HG02870 (cell line): ENCODE measurements at regions not wholly inside any gene's neighbourhood (a gene's known extent, or its start where the extent isn't known, plus 50 kb on each side); places are given as distances from the start of the nearest gene placed in this dataset.
"Not testable (repeated sequence)": the region's sequence is repeated elsewhere in the genome, so short reads cannot be mapped to it uniquely, and the experiment has no call there.

Experiments used
- ATAC-seq: cut with Tn5 transposase; IDR thresholded peaks from one replicate; pipeline ENCODE4 v1.9.1; 2021; ENCODE audit warnings: mild to moderate bottlenecking, moderate library complexity; ENCODE audit not compliant: unreplicated experiment

DNA sequence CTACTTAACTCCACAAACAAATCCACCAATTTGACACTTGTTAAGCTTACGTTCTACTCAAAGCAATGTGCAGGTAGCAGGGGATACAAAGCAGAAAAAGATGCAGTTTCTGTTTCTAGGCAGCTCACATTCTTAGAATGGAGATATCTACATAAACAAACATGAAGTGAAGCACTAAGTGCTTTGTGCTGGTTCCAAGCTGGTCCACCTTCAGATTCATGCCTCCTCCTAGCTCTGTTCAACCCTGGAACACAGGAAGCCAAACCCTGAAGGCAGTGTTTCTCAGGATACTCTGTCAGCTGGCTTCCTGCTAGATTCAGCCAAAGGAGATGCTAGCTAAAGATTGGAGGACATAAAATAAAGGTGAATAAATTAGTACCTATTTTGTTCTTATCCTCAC is 55.3 kb upstream of the NOL4 start:
- ATAC-seq: no peak

DNA sequence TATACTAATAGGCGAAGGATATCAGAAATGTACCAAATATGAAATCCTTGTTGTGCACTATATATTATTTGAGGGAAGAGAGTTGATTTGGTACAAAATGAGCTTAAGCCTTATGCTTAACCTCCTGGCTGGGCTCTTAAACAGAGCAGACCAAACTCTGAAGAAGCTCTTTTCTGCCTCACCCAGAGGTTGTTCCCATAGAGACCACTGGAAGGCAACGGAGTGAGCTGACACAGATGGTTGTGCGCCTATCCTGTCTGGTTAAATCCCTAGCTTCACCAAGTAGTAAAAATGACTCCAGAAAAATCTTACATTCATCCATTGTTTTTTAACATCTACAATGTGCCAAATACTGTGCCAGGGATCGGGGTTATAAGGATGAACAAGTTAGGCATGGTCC is 55.9 kb upstream of the NOL4 start:
- no peak for ATAC-seq

DNA sequence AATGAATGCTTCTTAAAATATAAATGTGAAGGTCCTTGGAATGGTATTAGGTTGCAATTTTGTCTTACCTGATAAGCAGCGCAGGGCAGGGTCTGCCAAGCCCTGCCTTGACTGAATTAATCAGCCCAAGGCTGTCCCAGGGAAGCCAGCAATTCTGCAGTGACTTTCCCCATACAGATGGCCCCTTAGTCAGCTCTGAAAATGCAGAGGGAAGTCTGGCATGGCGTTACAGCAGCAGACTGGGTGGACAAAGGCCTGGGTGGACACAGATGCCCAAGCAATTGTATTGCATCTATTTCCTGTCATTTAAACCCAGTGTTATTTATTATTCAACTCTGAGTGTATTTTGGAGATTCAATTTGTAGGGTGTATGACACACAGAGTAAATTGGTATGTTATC is 56.6 kb upstream of the NOL4 start:
- no peak for ATAC-seq

DNA sequence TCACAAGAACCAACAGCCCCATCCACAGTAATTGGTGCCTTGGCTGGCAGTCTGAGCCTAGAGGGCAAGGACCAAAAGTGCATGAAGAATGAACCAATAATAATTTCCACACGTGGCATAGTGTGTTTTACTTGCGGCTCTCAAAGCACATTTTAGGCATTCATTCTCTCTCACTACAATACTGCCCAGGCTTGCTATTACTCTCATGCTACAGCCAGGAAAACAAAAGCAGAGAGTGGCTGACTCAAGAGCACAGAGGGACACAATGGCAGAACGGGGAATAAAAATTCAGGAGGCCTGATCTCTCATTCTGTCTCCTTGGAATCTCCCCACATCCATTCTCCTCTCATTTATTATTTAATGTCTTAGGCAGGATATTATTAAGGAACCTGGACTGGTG is 57.0 kb upstream of the NOL4 start:
- ATAC-seq: no peak

DNA sequence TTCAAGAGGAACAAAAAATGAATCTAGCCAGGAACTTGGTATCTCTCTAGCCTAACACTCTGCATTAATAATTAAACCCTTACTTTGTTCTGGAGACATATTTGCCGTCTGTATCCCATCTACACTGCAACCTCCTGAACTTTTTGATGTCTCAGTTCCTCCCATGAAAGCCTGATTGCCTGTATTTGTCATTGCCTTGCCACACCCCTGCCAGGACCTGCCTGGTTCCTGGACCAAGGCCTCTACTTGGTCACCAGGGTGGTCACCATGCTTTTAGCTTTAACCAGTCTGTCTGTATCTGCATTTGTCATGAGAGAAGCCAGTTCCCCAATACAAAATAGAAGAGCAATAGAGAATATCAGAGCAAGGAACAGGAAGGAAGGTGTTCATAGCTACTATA is 58.8 kb upstream of the NOL4 start:
- ATAC-seq: no peak

DNA sequence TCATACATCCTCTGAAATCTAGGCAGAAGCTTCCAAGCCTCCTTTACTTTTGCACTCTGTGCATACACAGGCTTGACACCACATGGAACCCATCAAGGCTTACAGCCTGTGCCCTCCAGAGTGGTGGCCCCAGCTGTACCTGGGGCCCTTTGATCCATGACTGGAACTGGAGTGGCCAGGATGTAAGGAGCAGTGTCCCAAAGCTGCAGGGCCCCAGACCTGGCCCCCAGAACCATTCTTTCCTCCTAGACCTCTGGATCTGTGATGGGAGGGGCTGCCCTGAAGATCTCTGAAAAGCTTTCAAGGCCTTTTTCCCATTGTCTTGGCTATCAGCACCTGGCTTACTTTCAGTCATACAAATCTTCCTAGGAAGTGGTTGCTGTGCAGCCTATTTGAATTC is 63.1 kb upstream of the NOL4 start:
- ATAC-seq: no peak

DNA sequence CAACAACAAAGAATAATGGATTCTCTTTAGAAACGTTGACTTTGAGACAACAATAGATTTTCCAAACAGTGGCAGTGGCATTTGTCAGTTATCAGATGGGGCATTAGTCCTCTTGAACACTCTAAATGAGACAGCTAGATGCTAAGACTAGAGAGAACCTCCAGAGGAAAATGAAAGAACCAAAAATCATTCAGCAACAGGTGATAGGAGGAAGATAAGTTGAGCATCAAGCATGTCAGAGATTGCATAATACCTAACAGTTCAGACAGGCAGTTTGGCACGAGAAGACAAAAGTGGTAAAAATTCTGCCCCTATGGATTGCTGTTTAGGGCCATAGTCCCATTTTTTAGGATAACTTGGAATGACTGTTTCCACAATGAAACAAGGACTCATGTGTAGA is 67.9 kb upstream of the NOL4 start:
- no peak for ATAC-seq

DNA sequence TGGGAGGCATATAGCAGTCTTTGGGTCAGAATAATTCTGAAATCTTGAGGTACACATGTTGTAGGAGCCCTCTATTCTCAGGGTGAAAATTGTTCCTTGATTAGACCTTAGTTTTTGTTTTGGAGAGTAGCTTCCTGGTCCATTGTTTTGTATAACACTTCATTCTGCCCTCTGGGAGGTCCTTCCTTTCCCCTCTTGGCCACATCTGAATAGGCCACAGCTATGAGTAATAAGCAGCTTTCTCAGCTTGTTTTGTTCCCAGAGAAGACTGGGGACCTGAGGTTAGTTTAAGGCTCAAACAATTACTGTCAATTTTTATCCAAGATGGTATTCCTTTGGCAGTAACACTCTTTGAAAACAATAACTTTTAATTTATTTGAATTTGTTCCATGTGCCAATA is 72.6 kb upstream of the NOL4 start:
- no peak for ATAC-seq

DNA sequence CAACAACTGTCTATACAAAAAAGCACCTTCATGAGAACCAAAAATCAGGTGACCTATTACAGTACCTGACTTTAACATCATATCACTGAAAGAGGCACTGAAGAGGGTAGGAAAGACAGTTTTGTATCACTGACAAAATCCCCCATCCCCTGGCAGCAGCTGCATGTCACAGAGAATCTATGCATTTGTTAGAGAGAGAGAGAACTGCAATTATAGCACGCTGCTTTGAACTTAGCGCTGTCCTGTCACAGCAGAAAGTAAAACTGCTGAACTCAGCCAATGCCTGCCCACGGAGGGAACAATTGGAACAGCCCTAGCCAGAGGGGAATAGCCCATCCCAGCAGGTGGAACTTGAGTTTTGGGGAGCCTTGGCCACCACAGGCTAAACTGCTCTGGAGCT is 75.1 kb upstream of the NOL4 start:
- ATAC-seq: no peak

DNA sequence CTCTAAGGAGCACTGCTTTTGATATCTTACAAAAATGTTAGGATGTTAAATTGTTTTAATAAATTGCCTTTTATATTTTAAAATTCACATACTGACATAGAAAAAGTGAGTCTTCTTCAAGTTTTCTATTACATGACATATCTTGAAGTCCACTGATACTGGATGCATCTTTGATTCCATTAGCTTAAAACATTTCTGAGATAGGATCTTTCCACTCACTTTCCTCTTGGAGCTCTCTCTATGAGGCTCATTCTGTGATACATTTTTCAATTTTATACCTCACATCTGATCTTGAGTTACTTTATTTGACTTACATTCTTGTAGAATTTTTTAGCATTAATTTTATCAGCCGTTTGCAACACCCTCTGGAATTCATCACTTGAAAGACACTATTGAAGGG is 86.8 kb upstream of the NOL4 start:
- ATAC-seq: no peak

DNA sequence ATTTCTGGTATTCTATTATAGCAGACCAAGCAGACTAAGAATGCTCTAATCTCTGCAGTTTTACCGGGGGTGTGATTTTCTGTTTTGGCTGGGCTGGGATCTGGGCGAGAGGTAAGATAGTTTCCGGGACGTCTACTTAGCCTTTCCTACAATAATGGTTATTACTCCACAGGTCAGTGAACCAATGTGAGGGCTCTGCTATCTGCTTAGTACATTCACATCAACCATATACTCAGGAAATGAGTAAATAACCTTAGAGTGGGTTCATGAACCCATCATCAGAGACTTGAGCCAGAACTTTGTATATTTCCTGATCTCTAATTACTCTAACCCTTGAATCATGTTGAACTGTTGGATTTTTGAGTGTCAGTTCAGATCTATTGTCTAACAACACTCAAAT is 90.1 kb upstream of the NOL4 start:
- no peak for ATAC-seq

DNA sequence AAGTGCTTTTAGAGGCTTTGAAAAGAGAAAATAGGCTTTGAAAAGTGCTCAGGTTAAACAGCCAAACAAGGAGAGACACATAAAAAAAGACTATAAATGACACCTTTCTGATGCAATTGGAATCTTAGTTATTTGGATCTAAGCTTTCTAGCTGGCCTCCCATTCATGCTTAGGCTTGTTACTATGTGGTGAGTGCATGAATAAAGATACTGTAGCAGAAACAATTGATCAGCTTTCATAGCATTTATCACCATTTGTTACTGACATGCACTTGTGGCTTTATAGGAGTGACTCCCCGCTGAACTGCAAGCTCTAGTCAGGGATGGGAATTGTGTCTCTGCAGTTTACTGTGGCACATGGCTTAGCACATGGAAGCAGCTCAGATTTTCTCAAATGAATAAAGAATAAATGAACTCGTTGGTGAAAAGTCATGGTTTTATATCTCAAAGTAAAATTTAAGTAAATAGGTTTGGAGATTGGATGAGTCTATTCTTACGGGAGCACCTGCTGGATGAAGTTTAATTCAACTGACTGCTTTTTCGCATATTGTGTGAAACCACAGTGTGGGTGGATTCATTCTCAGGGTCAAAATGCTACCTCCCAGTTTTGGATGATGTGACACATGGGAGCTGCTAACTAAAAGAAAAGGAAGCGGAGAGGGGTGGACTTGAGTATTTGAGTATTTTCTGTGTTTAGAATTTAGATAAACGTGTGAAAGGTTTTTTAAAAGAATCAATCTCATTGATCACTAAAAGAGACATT is 91.1 kb upstream of the NOL4 start:
- ATAC-seq: no peak

DNA sequence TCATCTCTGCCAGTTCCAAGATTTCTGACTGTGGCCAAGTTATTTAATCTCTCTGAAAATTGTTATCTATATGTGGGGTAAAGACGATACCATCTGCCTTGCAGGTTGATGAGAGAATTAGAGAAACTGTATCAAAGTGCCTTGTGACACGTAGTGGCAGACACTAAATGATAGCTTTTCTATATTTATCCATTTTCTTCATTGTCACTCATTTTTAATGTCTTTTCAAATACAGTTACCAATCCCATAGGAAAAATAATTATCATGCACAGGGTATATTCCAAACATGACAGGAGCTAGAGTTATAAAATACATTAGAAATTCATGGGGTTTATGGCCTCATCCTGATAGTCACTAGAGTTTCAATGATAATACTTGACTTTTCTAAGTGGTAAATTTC is 95.6 kb upstream of the NOL4 start:
- ATAC-seq: no peak

DNA sequence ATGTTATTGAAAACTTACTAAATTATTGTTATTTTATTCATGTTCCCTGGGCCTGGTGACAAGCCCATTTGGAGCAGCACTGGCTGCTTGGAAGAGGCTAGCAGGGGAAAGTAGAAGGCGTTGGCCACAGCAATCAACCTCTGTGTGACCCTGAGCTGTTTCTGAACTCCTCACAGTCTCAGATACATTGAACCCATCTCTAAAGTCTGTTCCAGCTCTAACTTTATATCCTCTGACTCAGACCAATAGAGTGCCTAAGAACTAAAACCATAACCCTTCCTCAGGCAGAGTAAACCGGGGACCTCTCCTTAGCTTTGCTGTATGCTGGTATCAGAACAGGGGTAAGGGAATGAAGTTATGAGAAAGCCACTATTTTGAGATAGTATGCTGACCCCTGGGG is 96.4 kb upstream of the NOL4 start:
- ATAC-seq: peak; percentile 83

DNA sequence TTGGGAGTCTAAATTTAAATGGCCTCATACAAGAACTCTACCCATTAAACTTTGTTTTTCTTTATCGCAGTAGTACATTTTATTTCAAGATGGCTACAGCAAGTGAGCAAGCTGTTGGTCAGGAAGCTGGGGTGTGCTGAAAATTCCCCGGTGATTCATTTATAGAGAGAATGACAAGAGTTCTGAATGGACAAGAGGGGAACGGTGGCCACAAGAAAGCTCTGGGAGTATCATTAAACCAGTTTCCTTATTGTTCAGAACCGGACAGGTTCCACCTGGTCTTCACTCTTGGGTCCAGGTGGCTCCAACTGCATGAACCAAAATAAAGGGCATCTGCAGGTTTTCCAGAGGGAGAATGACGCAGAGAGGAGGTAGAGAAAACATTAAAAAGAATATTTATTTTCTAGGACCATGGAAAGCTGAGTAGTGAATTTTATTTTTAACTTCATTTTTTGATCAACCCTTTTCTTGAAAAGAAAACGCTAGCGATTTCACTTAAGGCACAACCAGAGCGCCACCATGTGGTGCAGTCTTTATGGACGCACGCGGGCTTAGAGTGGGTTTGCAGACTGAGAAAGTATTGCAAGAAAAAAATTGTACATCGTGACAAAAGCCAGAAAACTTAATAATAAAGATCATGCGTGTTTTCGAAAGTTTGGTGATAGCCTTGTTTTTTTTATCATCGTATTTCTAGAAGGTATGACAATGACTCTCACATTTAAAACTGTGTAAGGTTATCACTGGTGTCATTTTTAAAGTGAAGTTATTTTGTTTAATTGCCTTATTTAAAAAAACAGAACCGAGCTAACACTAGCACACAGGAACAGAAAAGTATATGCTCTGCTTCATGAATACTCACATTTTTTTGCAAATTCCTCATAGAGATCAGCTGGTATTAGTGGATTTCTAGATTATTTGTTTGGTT is 97.9 kb upstream of the NOL4 start:
- ATAC-seq: peak; percentile 57

DNA sequence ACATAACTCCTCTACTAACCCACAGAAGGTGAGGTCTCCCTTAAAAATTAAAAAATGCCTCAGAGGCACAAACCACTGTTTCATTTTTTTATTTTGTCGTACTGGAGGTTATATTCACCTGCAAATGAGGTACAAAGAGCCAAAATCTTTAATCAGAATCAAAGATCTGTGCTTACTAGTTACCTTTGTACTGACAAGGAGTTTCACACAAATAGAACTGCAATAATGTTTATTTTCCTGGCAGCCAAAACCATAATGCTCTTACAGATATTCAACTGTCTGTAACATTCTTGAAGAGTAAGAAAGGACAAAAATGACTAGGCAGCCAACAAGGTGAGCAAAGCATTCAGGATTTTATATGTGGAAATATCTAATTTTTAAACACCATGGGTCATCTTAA is 105.1 kb upstream of the NOL4 start:
- ATAC-seq: no peak

DNA sequence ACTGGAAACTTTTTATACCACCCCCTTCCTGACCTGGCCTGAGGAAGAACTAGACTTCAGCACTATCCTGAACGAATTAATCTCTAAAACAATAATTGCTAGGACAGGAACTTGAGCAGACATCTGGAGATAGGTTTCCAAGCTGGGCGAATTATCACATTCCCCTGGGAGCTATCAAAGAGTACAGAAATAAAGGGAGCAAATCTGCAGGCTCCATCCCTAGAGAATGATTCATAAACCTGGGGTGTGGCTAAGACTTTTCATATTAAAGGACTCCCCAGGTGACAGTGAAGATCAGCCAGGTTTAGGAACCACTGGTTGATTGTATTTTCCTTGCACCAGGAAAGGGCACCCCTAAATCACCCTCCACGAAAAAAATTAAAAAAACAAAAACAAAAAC is 105.6 kb upstream of the NOL4 start:
- ATAC-seq: no peak

DNA sequence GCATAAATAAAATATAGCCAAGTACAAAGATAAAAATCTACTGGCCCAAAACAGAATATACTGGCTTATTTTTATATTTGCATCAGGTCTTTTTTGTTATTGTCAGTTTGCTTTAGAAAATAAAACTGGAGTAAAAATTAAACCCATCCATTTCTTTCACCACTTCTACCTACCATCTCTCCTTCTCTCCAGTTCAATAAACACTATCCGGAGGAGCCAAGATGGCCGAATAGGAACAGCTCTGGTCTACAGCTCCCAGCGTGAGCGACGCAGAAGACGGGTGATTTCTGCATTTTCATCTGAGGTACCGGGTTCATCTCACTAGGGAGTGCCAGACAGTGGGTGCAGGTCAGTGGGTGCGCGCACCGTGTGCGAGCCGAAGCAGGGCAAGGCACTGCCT is 106.2 kb upstream of the NOL4 start:
- not testable (repeated sequence) for ATAC-seq

DNA sequence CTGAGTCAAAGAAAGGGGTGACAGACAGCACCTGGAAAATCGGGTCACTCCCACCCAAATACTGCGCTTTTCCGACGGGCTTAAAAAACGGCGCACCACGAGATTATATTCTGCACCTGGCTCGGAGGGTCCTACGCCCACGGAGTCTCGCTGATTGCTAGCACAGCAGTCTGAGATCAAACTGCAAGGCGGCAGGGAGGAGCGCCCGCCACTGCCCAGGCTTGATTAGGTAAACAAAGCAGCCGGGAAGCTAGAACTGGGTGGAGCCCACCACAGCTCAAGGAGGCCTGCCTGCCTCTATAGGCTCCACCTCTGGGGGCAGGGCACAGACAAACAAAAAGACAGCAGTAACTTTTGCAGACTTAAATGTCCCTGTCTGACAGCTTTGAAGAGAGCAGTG is 106.6 kb upstream of the NOL4 start:
- not testable (repeated sequence) for ATAC-seq

DNA sequence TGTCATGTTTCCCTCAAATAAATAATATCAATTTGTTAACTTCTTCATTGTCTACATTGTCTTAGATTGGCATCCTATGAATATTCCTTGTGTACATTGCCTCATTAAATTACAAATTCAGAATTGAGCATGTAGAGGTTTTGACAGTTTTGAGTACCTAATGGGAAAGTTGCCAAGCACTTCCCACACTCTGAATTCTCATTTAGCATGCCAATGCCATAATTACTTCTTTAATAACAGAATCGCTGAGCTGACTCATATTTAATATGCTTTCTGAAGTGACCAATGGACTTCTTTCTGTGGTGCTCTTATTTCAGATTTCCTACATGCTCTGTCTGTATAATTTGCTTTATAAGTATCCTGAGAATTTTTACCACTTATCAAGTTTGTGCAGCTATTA is 114.4 kb upstream of the NOL4 start:
- ATAC-seq: no peak

DNA sequence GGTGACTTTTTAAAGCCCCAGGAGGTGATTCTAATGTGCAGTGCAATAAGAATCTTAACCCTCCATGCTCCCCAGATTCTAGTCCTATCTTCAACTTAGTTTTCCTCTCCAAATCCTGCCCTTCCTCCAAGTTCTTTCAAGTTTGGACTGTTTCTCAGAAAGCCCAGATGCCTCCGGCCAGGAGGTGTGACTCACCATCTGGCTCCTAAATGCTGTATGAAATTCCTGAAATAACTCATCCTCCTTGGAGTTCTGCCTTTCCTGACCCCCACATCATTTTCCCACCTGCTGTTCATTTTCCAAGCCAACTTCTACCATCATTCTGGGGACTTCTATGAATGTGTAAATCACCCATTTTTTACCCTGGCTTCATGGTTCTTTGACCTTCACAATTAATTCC is 118.2 kb upstream of the NOL4 start:
- ATAC-seq: no peak

DNA sequence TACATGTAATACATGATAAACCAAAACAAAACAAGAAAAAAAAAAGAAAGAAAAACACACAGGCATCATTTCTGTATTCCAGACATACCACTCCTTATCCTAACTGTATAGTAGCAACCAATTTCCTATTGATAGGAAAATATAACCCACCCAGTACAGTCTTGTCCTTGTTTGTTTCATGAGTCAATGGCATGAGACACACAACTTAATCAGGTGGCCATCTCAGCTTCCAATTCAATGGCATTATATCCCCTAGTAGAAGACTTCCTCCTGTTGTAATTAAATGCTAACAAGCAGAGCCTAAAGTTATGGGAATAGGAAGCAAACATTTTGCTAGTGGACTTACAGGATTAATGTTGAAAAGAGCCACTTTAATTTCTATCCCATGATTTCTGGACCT is 121.0 kb upstream of the NOL4 start:
- no peak for ATAC-seq
